ENCODE measurements at regions not wholly inside any gene's neighbourhood (a gene's known extent, or its start where the extent isn't known, plus 50 kb on each side); places are given as distances from the start of the nearest gene placed in this dataset.
"Not testable (repeated sequence)": the region's sequence is repeated elsewhere in the genome, so short reads cannot be mapped to it uniquely, and the experiment has no call there.

- DNase-seq (ENCODE audit: low spot score): no peak
These were observed 221.7 kb upstream of the RXFP2 start for GRCh38 chr13:31517599-31517998.

DNA sequence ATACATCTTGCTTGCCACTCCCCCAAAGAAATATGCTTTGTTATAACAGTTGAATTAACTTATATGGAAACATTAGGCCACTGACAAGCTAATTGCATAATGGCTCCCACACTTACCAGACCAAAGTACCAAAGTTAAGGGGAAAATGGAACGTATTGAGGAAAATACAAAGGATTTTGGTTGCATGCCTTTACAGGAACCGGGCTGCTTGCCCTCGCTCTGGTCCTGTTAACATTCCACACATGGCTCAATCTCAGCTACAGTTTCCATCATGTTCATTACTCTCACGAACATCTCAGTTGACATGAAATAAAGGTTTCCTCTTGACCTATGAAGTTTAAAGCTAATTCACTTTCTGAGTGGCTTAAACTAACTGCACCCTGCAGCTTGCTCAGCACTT, 220.7 kb upstream of the RXFP2 start:
- DNase-seq (ENCODE audit: low spot score): no peak

GRCh38 chr13:31521435-31521834, 217.9 kb upstream of the RXFP2 start:
- DNase-seq (ENCODE audit: low spot score): no peak

GRCh38 chr13:31522396-31522795, 216.9 kb upstream of the RXFP2 start:
- DNase-seq (ENCODE audit: low spot score): no peak

DNA sequence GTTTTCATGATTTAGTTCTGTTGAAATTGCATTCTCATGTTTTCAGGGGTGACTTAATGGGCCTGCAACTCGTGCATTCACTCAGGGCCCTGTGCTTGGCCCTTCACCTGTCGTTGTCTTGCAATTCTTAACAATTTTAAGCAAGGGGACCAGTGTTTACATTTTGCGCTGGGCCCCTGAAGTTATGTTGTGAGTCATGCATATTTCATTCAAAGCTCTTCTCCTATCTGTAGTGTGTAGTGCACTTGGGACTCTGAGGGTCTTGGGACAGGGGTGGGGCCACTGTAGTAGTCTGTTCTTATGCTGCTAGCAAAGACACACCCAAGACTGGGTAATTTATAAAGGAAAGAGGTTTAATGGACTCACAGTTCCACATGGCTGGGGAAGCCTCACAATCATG, 211.2 kb upstream of the RXFP2 start:
- DNase-seq (ENCODE audit: low spot score): no peak

GRCh38 chr13:31528758-31529157, 210.6 kb upstream of the RXFP2 start:
- DNase-seq (ENCODE audit: low spot score): no peak

DNA sequence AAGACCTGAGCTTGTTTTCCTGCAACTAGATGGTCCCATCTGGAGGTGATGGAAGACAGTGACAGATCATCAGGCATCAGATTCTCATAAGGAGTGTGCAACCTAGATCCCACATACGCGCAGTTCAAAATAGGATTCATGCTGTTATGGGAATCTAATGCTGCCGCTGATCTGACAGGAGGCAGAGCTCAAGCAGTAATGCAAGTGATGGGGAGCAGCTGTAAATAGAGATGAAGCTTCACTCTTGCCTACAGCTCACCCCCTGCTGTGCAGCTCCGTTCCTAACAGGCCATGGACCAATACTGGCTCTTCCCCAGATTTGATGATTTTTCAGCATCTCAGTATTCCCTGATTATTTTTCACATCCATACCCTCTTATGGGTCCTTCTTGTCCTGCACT, 208.4 kb upstream of the RXFP2 start:
- DNase-seq (ENCODE audit: low spot score): no peak

DNA sequence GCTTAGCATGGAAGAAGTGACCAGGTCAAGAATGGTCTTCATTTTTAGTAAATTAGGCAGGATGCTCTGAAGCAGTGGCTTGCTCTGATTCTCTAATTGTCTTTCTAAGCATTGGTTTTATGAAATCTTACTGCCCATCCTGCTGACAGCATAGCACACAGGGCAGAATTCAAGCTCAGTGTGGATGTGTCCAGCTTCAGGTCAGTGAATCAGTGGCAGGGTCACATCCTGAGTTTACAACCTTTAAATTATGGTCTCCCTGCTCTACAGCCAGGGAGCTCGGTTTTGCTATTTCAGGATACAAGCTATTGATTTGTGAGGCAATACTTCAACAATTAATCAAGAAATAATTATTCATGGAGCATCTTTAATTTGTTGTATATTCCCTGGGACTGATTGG, 202.3 kb upstream of the RXFP2 start:
- DNase-seq (ENCODE audit: low spot score): no peak

GRCh38 chr13:31538067-31539042, 201.0 kb upstream of the RXFP2 start:
- DNase-seq (ENCODE audit: low spot score): peak; percentile 41

- no peak for DNase-seq (ENCODE audit: low spot score)
These were observed 199.0 kb upstream of the RXFP2 start for GRCh38 chr13:31540281-31540680.

GRCh38 chr13:31543190-31543589, 196.1 kb upstream of the RXFP2 start:
- no peak for DNase-seq (ENCODE audit: low spot score)

DNA sequence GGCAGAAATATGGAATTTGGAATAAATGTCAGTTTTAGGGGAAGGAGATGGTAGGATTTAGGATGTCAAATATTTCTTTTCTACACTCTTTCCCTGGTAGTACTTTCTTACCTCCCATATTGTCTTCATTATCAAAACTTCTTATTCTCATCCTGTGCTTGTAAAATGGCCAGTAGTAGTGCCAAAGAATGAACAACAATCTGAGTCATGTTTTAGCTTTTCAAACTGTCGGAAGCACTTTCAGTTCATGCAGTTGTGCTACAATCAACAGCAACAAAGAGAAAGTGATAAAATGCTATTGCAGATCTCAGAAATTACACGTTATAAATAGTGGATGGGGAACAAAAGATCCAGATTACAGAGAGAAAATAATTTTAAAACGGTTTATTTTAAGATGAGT, 193.7 kb upstream of the RXFP2 start:
- DNase-seq (ENCODE audit: low spot score): no peak

DNA sequence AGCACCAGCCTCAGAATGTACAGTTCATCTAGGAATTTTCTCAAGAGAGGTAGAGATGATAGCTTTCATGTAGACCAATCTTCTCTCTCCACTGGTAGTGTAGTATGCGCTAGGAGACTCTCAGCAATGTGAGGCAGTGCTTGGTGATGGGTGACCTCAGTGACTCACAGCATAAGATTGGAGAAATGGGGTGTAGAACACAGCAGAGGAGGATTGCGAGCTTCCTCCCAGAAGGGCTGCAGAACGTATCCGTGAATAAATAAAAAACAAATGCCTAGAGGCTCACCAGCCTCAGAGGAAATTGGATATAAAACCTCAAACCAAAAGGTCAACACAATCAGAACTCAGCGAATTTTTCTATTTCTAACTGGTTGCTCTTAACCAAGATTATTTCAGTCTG, 182.9 kb upstream of the RXFP2 start:
- no peak for DNase-seq (ENCODE audit: low spot score)

DNA sequence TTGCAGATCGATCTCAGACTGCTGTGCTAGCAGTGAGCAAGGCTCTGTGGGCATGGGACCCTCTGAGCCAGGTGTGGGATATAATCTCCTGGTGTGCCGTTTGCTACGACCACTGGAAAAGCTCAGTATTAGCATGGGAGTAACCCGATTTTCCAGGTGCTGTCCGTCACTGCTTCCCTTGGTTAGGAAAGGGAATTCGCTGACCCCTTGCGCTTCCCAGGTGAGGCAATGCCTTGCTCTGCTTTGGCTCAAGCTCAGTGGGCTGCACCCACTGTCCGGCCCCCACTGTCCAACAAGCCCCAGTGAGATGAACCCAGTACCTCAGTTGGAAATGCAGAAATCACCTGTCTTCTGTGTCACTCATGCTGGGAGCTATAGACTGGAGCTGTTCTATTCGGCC, 155.1 kb upstream of the RXFP2 start:
- not testable (repeated sequence) for DNase-seq (ENCODE audit: low spot score)

GRCh38 chr13:31587698-31588266, 151.5 kb upstream of the RXFP2 start:
- no peak for DNase-seq (ENCODE audit: low spot score)

GRCh38 chr13:31588316-31588715, 151.0 kb upstream of the RXFP2 start:
- DNase-seq (ENCODE audit: low spot score): no peak

DNA sequence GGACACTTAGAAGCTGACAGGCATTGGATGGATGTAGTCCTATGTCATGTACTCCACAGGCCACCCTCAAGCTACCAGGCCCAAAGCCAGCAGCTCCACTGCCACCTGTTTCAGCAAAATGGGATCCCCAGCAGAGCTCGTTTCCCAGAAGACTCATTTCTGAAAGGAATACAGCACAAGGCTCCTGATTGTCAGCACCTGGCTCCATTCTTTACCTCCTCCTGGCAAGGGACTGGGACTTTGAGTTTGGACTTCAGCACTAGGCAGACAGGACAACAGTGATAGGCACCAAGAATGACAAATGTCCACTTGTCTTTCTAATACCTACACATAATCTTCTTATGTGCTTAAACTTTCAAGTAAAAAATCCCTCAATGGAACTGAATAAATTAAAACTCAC, 150.4 kb upstream of the RXFP2 start:
- no peak for DNase-seq (ENCODE audit: low spot score)

DNA sequence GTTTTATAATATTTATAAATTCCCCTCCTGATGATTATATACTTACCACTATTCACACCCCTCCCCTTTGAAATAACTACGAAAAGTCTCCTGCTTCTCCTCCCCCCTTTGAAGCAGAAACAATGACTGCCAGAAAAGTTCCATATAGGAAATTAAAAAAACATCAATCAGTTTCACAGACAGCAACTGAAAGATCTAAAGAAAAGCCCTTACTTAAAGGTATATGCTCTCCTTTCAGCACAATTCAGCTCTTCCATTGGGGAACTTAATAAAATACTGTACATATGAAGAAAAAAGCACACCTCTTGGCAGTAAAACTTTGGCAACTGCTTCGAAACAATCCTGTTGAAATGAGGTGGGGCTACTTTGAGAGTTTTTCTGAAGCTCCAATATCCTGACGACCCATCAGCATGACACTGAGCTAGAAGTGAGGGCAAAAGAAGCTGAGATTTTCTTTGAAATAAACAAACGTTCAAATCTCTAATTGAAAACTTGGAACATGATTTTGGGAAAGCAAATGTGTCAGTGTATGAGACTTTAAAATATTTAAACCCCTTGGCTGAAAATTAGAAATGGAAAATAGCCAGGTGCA, 147.6 kb upstream of the RXFP2 start:
- no peak for DNase-seq (ENCODE audit: low spot score)

DNA sequence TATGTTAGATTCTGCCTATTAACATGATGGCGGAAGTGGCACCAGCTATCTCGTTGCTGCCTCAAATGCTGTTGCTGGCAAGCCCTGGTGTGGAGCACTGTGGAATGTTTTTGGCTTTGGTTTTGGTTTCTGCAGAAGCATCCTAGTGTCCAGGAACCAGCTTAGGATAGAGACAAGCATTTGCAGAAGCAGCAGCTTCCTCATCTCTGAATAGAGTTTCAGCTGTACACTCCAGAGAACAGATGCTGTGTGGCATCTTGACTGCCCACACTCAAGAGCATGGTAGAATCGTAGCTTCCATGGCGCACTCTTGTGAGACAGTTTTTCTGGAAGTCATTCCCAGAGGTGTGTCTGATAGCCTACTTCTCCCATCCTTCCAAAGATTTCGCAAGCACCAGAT, 145.3 kb upstream of the RXFP2 start:
- no peak for DNase-seq (ENCODE audit: low spot score)

DNA sequence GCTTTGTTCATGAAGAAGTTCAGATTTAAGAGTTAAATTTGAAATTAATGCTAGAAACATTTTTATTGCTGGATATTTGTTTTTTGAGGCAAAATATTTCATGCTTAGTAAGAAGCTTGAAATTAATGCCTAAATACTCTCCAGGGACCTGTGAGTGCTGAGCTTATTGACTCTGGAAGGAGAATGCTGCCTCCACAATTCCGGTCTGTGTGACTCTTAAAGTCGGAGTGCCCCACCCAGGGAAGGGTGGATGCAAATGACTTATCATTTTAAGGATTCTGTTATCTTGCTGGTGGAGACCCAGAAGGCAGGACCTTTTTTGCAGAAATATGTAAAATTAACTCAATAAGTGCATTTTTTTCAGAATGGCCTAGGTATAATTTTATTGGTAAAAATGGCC, 143.8 kb upstream of the RXFP2 start:
- DNase-seq (ENCODE audit: low spot score): no peak

DNA sequence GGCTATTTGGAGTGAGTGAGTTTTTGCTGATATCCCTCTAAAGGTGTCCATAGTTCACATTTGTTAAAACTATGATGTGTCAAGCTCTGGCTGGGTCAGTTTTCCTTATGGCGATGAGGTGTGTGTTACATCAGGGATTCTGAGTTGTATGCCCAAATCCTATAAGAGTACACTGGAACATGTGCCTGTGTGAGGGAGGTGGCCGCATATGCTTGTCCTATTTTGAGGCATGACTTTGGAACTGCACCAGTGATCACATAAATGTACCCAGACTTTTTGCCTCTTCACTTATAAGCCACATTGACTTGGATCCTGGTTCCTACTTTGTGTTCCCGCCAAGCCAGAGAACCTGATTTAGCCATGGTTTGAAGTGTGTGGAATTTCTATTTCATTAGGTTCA, 140.3 kb upstream of the RXFP2 start:
- DNase-seq (ENCODE audit: low spot score): no peak

- DNase-seq (ENCODE audit: low spot score): no peak
These were observed 134.1 kb upstream of the RXFP2 start for GRCh38 chr13:31605076-31605860.
